ENCODE measurements at regions not wholly inside any gene's neighbourhood (a gene's known extent, or its start where the extent isn't known, plus 50 kb on each side); places are given as distances from the start of the nearest gene placed in this dataset.

- TF ChIP-seq, protein P1, sequence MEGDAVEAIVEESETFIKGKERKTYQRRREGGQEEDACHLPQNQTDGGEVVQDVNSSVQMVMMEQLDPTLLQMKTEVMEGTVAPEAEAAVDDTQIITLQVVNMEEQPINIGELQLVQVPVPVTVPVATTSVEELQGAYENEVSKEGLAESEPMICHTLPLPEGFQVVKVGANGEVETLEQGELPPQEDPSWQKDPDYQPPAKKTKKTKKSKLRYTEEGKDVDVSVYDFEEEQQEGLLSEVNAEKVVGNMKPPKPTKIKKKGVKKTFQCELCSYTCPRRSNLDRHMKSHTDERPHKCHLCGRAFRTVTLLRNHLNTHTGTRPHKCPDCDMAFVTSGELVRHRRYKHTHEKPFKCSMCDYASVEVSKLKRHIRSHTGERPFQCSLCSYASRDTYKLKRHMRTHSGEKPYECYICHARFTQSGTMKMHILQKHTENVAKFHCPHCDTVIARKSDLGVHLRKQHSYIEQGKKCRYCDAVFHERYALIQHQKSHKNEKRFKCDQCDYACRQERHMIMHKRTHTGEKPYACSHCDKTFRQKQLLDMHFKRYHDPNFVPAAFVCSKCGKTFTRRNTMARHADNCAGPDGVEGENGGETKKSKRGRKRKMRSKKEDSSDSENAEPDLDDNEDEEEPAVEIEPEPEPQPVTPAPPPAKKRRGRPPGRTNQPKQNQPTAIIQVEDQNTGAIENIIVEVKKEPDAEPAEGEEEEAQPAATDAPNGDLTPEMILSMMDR (IDR thresholded peaks at IDR 0.05; ENCODE audit: extremely low read depth in 1 of 2, insufficient read depth in 1 of 2, low read depth in 1 of 2, low read length in 2 of 2), result no peak
- TF ChIP-seq POLR2A (IDR thresholded peaks at IDR 0.05; ENCODE audit: low read depth, low read length), result no peak
- no peak for TF ChIP-seq POLR2AphosphoS5 (IDR thresholded peaks at IDR 0.05; ENCODE audit: insufficient read depth, low read depth, low read length)
- no peak for TF ChIP-seq GATA2 (IDR thresholded peaks at IDR 0.05; ENCODE audit: insufficient read depth, insufficient read length, low read depth, low read length)
Measured at GRCh38 chr2:66849153-66849755, 414.3 kb downstream of the MEIS1 start.

Measured in endothelial cell of umbilical vein (primary cell).